Heart left ventricle (tissue), 16 donors: ENCODE measurements at regions not wholly inside any gene's neighbourhood (a gene's known extent, or its start where the extent isn't known, plus 50 kb on each side); places are given as distances from the start of the nearest gene placed in this dataset.
"Not testable (repeated sequence)": the region's sequence is repeated elsewhere in the genome, so short reads cannot be mapped to it uniquely, and the experiment has no call there.

ENCODE experiments used
- ATAC-seq, 4 donors: fragments of 200-7000 bp; cut with Tn5 transposase; one replicate each; pipeline ENCODE4 v1.9.1; 2020 to 2022; ENCODE audit warnings: moderate library complexity in 4 of 4, mild to moderate bottlenecking in 3 of 4, moderate number of reproducible peaks in 1 of 4
- DNase-seq, 5 donors: peaks; one replicate each; pipeline ENCODE4 v3.0.0-alpha.2; 2020
- H3K27ac ChIP-seq, 12 donors: fragments of 200-600 bp; sonication (generic) in 4 of 12; one replicate each; pipeline versions ENCODE4 v1.5.0 to v1.8.0; 2016 to 2022; ENCODE audit warnings: mild to moderate bottlenecking in 2 of 12
- H3K27me3 ChIP-seq, 9 donors: fragments of 200-600 bp; sonication (generic) in 2 of 9; one replicate each; pipeline versions ENCODE4 v1.5.1 to v1.8.0; 2016 to 2022; ENCODE audit warnings: mild to moderate bottlenecking in 3 of 9
- H3K36me3 ChIP-seq, 9 donors: fragments of 200-600 bp; sonication (generic) in 2 of 9; one replicate each; pipeline versions ENCODE4 v1.5.0 to v1.8.0; 2018 to 2022; ENCODE audit warnings: mild to moderate bottlenecking in 2 of 9
- H3K4me1 ChIP-seq, 12 donors: fragments of 200-600 bp; sonication (generic) in 4 of 12; one replicate each; pipeline versions ENCODE4 v1.5.0 to v1.8.0; 2016 to 2022; ENCODE audit warnings: mild to moderate bottlenecking in 3 of 12
- H3K4me3 ChIP-seq, 12 donors: fragments of 200-600 bp; sonication (generic) in 4 of 12; one replicate each; pipeline versions ENCODE4 v1.5.0 to v1.8.0; 2017 to 2022; ENCODE audit warnings: mild to moderate bottlenecking in 9 of 12, moderate library complexity in 4 of 12
- H3K9me3 ChIP-seq, 12 donors: fragments of 200-600 bp; sonication (generic) in 4 of 12; one replicate each; pipeline versions ENCODE4 v1.5.0 to v1.8.0; 2016 to 2022; ENCODE audit warnings: mild to moderate bottlenecking in 1 of 12
- POLR2A ChIP-seq, 2 donors: fragments of 450-650 bp; IDR thresholded peaks; one replicate each; pipeline ENCODE4 v1.6.1; 2017; ENCODE audit warnings: antibody characterized with exemption in 2 of 2, mild to moderate bottlenecking in 2 of 2, moderate library complexity in 2 of 2
- WGBS, 4 donors: extraction: QIAGEN DNeasy Blood & Tissue Kit in 2 of 4; methylation state at CpG; one replicate each; pipeline versions ENCODE4 v1.1.5 to v1.1.7; 2013 to 2018; 5-methylcytosine and 5-hydroxymethylcytosine counted together
- intact Hi-C, 10 donors: fragments of 100-400 bp; cut with DNase I; formaldehyde crosslinking; loops; one replicate each; pipeline versions ENCODE4 v1.11.1 to v1.14.2; 2022
- TF ChIP-seq, protein P1 (sequence below), 12 donors: fragments of 200-600 bp; sonication (generic) in 4 of 12; IDR thresholded peaks; one replicate each; pipeline versions ENCODE4 v1.5.0 to v1.8.0; 2018 to 2022; ENCODE audit warnings: antibody characterized with exemption in 12 of 12, mild to moderate bottlenecking in 5 of 12
- donor health status: ischemic (EF 13 %, LVEDD 7.1; RV severe dilation, severe dysfunction).
- donor health status: healthy with polysubstance abuse.
- donor health status: DM: no; HTN: yes; CAD: no.
- donor health status: DM: no; HTN: no; CAD: no.
- donor health status: ischemic (EF 25% LVEDD 6.9; RV normal size, moderate dysfunction).
- donor health status: ischemic (EF 25% LVEDD 5.7; RV mildly dilated, moderate dysfunction).
- donor health status: healthy.
- donor health status: DM: yes; HTN: yes; CAD: no.
- donor health status: ischemic (EF 35%, LVEDD 5.7; RV mildly dilated, moderate dysfunction).
- donor health status: nonischemic (EF 11% LVEDD 7.7; RV severe dilation, severe dysfunction).
- donor health status: DM: yes; HTN: yes; CAD: no.
- donor health status: PGD.
- donor health status: ischemic (EF 29% LVEDD 5.4; RV normal size, mild dysfunction).
- donor health status: nonischemic (EF 23%, LVEDD 6.1; RV moderate dilation, normal function).

- no peak overlapping the region for H3K27ac ChIP-seq
- no peaks in the 10 kb centered on the region for H3K36me3 ChIP-seq
- H3K27me3 ChIP-seq: no peaks in the 10 kb centered on the region
- DNase-seq (no peak), ATAC-seq (no peak)
- peaks cover 0 to 18% (median under 1%) of the 10 kb centered on the region in 12 donors for H3K9me3 ChIP-seq
- WGBS, 4 donors: 58 to 90% (median 80%) methylated on average over 2 of the region's 2 CpGs
- peaks cover 0 to 18% (median 0%) of the 10 kb centered on the region in 12 donors for H3K4me1 ChIP-seq
- intact Hi-C loops: loop anchor here in 8 of 10 donors (5.0 to 10.0 kb wide), 3 partner anchors 65 to 137 kb away; partner anchors contain the start of gene TNFAIP3 (in 4 of the 8)
- no peak overlapping the region for H3K4me3 ChIP-seq
- TF ChIP-seq, protein P1, sequence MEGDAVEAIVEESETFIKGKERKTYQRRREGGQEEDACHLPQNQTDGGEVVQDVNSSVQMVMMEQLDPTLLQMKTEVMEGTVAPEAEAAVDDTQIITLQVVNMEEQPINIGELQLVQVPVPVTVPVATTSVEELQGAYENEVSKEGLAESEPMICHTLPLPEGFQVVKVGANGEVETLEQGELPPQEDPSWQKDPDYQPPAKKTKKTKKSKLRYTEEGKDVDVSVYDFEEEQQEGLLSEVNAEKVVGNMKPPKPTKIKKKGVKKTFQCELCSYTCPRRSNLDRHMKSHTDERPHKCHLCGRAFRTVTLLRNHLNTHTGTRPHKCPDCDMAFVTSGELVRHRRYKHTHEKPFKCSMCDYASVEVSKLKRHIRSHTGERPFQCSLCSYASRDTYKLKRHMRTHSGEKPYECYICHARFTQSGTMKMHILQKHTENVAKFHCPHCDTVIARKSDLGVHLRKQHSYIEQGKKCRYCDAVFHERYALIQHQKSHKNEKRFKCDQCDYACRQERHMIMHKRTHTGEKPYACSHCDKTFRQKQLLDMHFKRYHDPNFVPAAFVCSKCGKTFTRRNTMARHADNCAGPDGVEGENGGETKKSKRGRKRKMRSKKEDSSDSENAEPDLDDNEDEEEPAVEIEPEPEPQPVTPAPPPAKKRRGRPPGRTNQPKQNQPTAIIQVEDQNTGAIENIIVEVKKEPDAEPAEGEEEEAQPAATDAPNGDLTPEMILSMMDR (IDR thresholded peaks at IDR 0.05): no peak
- no peak for TF ChIP-seq POLR2A (IDR thresholded peaks at IDR 0.05)
Observed at GRCh38 chr6:137941995-137942394, 74.9 kb downstream of the TNFAIP3 start.

- H3K36me3 ChIP-seq: no peaks in the 10 kb centered on the region
- ATAC-seq: no peak
- intact Hi-C loops: loop anchor here in 8 of 10 donors (5.0 to 10.0 kb wide), 3 partner anchors 65 to 138 kb away; partner anchors contain the start of gene TNFAIP3 (in 4 of the 8)
Observed at GRCh38 chr6:137942736-137943135, 75.7 kb downstream of the TNFAIP3 start.

GRCh38 chr6:137944381-137944780 is 77.3 kb downstream of the TNFAIP3 start:
- Histone ChIP-seq H3K4me3 (peak overlapping the region in 1 of 12 donors; percentile 23), H3K4me1 (peaks cover 0 to 18% (median 0%) of the 10 kb centered on the region in 12 donors)
- not testable (repeated sequence) for H3K36me3 ChIP-seq, H3K27me3 ChIP-seq, H3K27ac ChIP-seq, H3K9me3 ChIP-seq, DNase-seq
- intact Hi-C loops: loop anchor here in 9 of 10 donors (1.0 to 10.0 kb wide), 8 partner anchors 67 to 240 kb away; partner anchors contain the start of gene TNFAIP3 (in 6 of the 9)
- ATAC-seq: peak in 1 of 4 donors; percentile 49
- 41 to 49% (median 42%) methylated on average over 3 of the region's 3 CpGs for WGBS, 4 donors

More at GRCh38 chr6:137942736-137943135, 75.7 kb downstream of the TNFAIP3 start:
- TF ChIP-seq, protein P1 (IDR thresholded peaks at IDR 0.05): no peak
- TF ChIP-seq POLR2A (IDR thresholded peaks at IDR 0.05): no peak
- H3K4me1 ChIP-seq: peaks cover 0 to 18% (median 0%) of the 10 kb centered on the region in 12 donors
- no peak overlapping the region for H3K27ac ChIP-seq
- DNase-seq: no peak
- H3K4me3 ChIP-seq: no peak overlapping the region
- H3K27me3 ChIP-seq: no peaks in the 10 kb centered on the region
- peaks cover 0 to 13% (median 0%) of the 10 kb centered on the region in 12 donors for H3K9me3 ChIP-seq

DNA sequence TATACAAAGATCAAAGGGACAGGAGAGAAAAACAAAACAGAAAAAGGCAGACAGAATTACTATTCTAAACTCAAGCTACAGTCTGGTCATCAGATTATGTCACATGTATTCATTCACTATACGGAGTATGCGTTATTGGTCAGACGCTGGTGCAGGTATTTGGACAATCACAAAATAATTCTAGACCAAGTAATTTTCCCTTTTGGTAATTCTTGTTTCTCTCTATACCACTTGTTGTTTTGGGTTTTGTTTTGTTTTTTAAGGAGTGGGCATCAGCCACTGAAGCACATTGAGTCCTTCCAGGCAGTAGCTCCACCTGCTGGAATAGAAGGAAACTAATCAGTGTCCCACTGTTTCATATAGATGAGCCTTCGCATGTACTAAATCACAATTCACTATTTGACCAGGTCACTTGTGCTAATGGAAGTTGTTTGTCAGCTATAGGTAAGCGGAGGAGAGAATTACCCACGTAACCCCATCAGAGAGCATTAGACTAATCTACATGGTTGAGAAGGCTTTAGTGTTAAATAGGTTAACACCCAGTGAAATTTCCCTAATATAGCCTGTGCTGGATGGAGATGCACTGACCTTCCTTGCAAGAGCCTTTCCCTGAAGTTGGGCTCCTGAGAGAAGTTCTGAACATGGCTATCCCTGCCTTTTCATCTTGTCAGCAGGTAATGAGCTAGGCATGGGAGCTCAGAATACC is 77.9 kb downstream of the TNFAIP3 start:
- H3K4me1 ChIP-seq: peaks cover 0 to 16% (median 0%) of the 10 kb centered on the region in 12 donors
- H3K4me3 ChIP-seq: peak overlapping the region in 1 of 12 donors; percentile 23
- no peak for TF ChIP-seq POLR2A (IDR thresholded peaks at IDR 0.05)
- TF ChIP-seq, protein P1 (IDR thresholded peaks at IDR 0.05): peak; percentile 63 to 88 (median 78)
- no peaks in the 10 kb centered on the region for H3K9me3 ChIP-seq
- H3K27me3 ChIP-seq: no peaks in the 10 kb centered on the region
- WGBS, 4 donors: 38 to 52% (median 44%) methylated on average over 6 of the region's 6 CpGs
- no peaks in the 10 kb centered on the region for H3K36me3 ChIP-seq
- DNase-seq (no peak), ATAC-seq (peak; percentile 59 to 88 (median 82))
- intact Hi-C loops: loop anchor here (1.0 to 10.0 kb wide), 10 partner anchors 68 to 240 kb away; partner anchors contain the start of gene TNFAIP3 (in 8 of the 10)
- no peak overlapping the region for H3K27ac ChIP-seq
